GM13976 (cell line): ENCODE measurements at regions not wholly inside any gene's neighbourhood (a gene's known extent, or its start where the extent isn't known, plus 50 kb on each side); places are given as distances from the start of the nearest gene placed in this dataset.
"Not testable (repeated sequence)": the region's sequence is repeated elsewhere in the genome, so short reads cannot be mapped to it uniquely, and the experiment has no call there.

Source experiments
- DNase-seq: peaks from one replicate; pipeline ENCODE4 v3.0.0; 2012; ENCODE audit warnings: low spot score
- CTCF ChIP-seq: IDR thresholded peaks from 2 replicates; pipeline ENCODE4 v1.5.1; 2012; ENCODE audit warnings: borderline replicate concordance, mild to moderate bottlenecking; ENCODE audit not compliant: insufficient read depth; ENCODE audit errors: extremely low read depth, missing control alignments, control extremely low read depth
- in situ Hi-C: fragments of 300-500 bp; cut with MboI; formaldehyde crosslinking; loops from one replicate; pipeline ENCODE4 v1.12.0; 2022; ENCODE audit warnings: low sequenced_read_pairs, mixed read lengths, inconsistent platforms; ENCODE audit not compliant: unreplicated experiment

- in situ Hi-C loops = no loop called here
- DNase-seq = no peak
- no peak for TF ChIP-seq CTCF
Measured at GRCh38 chr2:226286916-226287315, 512.7 kb downstream of the IRS1 start.

- DNase-seq = no peak
- in situ Hi-C loops = no loop called here
- no peak for TF ChIP-seq CTCF
Measured at GRCh38 chr2:226283796-226284195, 515.8 kb downstream of the IRS1 start.

- TF ChIP-seq CTCF = no peak
- no peak for DNase-seq
- in situ Hi-C loops = no loop called here
Measured at GRCh38 chr2:226282151-226282550, 517.5 kb downstream of the IRS1 start.

DNA sequence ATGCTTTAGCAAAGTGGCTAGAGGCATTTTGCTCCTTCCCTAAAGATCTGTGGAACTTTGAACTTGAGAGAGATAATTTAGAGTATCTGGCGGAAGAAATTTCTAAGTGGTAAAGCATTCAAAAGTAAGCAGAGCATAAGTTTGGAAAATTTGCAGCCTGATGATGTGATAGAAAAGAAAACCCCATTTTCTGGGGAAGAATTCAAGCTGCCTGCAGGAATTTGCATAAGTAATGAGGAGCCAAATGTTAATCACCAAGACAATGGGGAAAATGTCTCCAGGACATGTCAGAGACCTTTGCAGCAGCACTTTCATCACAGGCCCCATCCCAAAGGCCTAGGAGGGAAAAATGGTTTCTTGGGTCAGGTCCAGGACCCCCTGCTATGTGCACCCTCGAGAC, 519.5 kb downstream of the IRS1 start:
- DNase-seq, in situ Hi-C loops: not testable (repeated sequence)

DNA sequence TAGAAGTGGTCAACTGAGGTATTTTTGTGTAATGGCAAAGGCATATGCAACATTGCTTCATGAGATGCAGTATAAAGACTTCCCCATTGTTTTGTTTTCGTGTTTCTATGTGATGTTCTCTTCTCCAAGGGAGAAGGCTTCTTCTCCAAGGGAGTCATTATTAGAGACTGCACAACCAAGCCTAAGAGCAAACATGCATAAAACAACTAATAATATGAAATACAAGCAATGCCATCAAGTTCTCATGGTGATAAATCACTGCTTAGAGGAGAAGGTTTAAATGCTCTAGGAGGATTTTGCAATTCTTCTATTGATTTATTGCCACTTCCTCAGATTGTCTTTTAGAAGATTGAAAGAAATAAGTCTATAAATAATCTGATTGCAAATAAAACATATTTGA, 524.4 kb downstream of the IRS1 start:
- in situ Hi-C loops = no loop called here
- no peak for DNase-seq
- no peak for TF ChIP-seq CTCF

GRCh38 chr2:226274143-226274542, 525.5 kb downstream of the IRS1 start:
- no peak for TF ChIP-seq CTCF
- no peak for DNase-seq
- in situ Hi-C loops = no loop called here

GRCh38 chr2:226273440-226273839, 526.2 kb downstream of the IRS1 start:
- DNase-seq = no peak
- TF ChIP-seq CTCF = no peak
- in situ Hi-C loops = no loop called here
